ENCODE measurements at regions not wholly inside any gene's neighbourhood (a gene's known extent, or its start where the extent isn't known, plus 50 kb on each side); places are given as distances from the start of the nearest gene placed in this dataset.

- DNase-seq (ENCODE audit: low read depth in 1 of 2, low spot score in 1 of 2) = no peak
Measured at GRCh38 chr9:86764671-86765343, 182.5 kb downstream of the GAS1 start.

- DNase-seq (ENCODE audit: low read depth in 1 of 2, low spot score in 1 of 2) = no peak
Measured at GRCh38 chr9:86764221-86764624, 183.1 kb downstream of the GAS1 start.

- no peak for DNase-seq (ENCODE audit: low read depth in 1 of 2, low spot score in 1 of 2)
Measured at GRCh38 chr9:86763791-86764190, 183.5 kb downstream of the GAS1 start.

- no peak for DNase-seq (ENCODE audit: low read depth in 1 of 2, low spot score in 1 of 2)
Measured at GRCh38 chr9:86757382-86757720, 190.0 kb downstream of the GAS1 start.

- no peak for DNase-seq (ENCODE audit: low read depth in 1 of 2, low spot score in 1 of 2)
Measured at GRCh38 chr9:86756576-86757381, 190.5 kb downstream of the GAS1 start.

- no peak for DNase-seq (ENCODE audit: low read depth in 1 of 2, low spot score in 1 of 2)
Measured at GRCh38 chr9:86755561-86755941, 191.8 kb downstream of the GAS1 start.

- DNase-seq (ENCODE audit: low read depth in 1 of 2, low spot score in 1 of 2) = no peak
Measured at GRCh38 chr9:86754581-86755560, 192.4 kb downstream of the GAS1 start.

GRCh38 chr9:86753836-86754235 lies 193.5 kb downstream of the GAS1 start:
- no peak for DNase-seq (ENCODE audit: low read depth in 1 of 2, low spot score in 1 of 2)

GRCh38 chr9:86752733-86753132 lies 194.6 kb downstream of the GAS1 start:
- no peak for DNase-seq (ENCODE audit: low read depth in 1 of 2, low spot score in 1 of 2)

GRCh38 chr9:86751956-86752355 lies 195.3 kb downstream of the GAS1 start:
- no peak for DNase-seq (ENCODE audit: low read depth in 1 of 2, low spot score in 1 of 2)

GRCh38 chr9:86751207-86751606 lies 196.1 kb downstream of the GAS1 start:
- DNase-seq (ENCODE audit: low read depth in 1 of 2, low spot score in 1 of 2) = no peak

- DNase-seq (ENCODE audit: low read depth in 1 of 2, low spot score in 1 of 2) = no peak
Measured at GRCh38 chr9:86749894-86750255, 197.4 kb downstream of the GAS1 start.

GRCh38 chr9:86749161-86749893 lies 198.0 kb downstream of the GAS1 start:
- DNase-seq (ENCODE audit: low read depth in 1 of 2, low spot score in 1 of 2) = no peak

GRCh38 chr9:86747711-86748110 lies 199.6 kb downstream of the GAS1 start:
- DNase-seq (ENCODE audit: low read depth in 1 of 2, low spot score in 1 of 2) = no peak

- DNase-seq (ENCODE audit: low read depth in 1 of 2, low spot score in 1 of 2) = no peak
Measured at GRCh38 chr9:86741311-86742208, 205.7 kb downstream of the GAS1 start.

- DNase-seq (ENCODE audit: low read depth in 1 of 2, low spot score in 1 of 2) = no peak
Measured at GRCh38 chr9:86735772-86736458, 211.4 kb downstream of the GAS1 start.

GRCh38 chr9:86734771-86735170 lies 212.5 kb downstream of the GAS1 start:
- no peak for DNase-seq (ENCODE audit: low read depth in 1 of 2, low spot score in 1 of 2)

- no peak for DNase-seq (ENCODE audit: low read depth in 1 of 2, low spot score in 1 of 2)
Measured at GRCh38 chr9:86733929-86734328, 213.4 kb downstream of the GAS1 start.

- DNase-seq (ENCODE audit: low read depth in 1 of 2, low spot score in 1 of 2) = no peak
Measured at GRCh38 chr9:86732514-86733171, 214.7 kb downstream of the GAS1 start.

All from activated CD4-positive, alpha-beta T cell treated with anti-CD3 and anti-CD28 coated beads, Interleukin-2, amount 50 U/mL, for 24 hours (primary cell).